HCT116 (cell line): ENCODE measurements at regions not wholly inside any gene's neighbourhood (a gene's known extent, or its start where the extent isn't known, plus 50 kb on each side); places are given as distances from the start of the nearest gene placed in this dataset.

Experiments used
- CTCF ChIP-seq, 3 experiments: fragments of 200-600 bp in 1 of 3; sonication (generic) in 1 of 3; IDR thresholded peaks in 2 of 3; conservative IDR thresholded peaks in 1 of 3; 2 replicates each; pipeline ENCODE4 v1.5.1; 2012 to 2017; ENCODE audit warnings: low read depth in 2 of 3, low read length in 2 of 3, antibody characterized with exemption in 1 of 3, borderline replicate concordance in 1 of 3, control low read depth in 1 of 3, mild to moderate bottlenecking in 1 of 3, mixed read lengths in 1 of 3, mixed run types in 1 of 3, moderate library complexity in 1 of 3; ENCODE audit not compliant: insufficient read depth in 1 of 3
- SP1 ChIP-seq: IDR thresholded peaks from 2 replicates; pipeline ENCODE4 v1.6.1; 2012; ENCODE audit warnings: low read depth

GRCh38 chr2:198387677-198388076 lies 583.3 kb downstream of the PLCL1 start:
- TF ChIP-seq CTCF (IDR thresholded peaks at IDR 0.05 in 2 of 3, conservative IDR thresholded peaks at IDR 0.05 in 1 of 3; ENCODE audit: borderline replicate concordance in 1 of 3, insufficient read depth in 1 of 3, low read depth in 2 of 3, low read length in 2 of 3) (no peak), SP1 (no peak)
